Vagina (tissue), 2 donors: ENCODE measurements at regions not wholly inside any gene's neighbourhood (a gene's known extent, or its start where the extent isn't known, plus 50 kb on each side); places are given as distances from the start of the nearest gene placed in this dataset.

ENCODE experiments used
- POLR2AphosphoS5 ChIP-seq, 2 donors: sonication (generic); formaldehyde crosslinking; IDR thresholded peaks; one replicate each; pipeline ENCODE4 v1.9.0; 2017; ENCODE audit warnings: antibody characterized with exemption in 2 of 2, mild to moderate bottlenecking in 2 of 2, low read depth in 1 of 2; ENCODE audit not compliant: insufficient read depth in 1 of 2
- TF ChIP-seq, protein P1 (sequence below), 3 experiments: fragments of 450-650 bp in 2 of 3; fragments of 200-600 bp in 1 of 3; sonication (generic) in 1 of 3; IDR thresholded peaks; one replicate each; pipeline ENCODE4 v1.5.1; 2017 to 2019; ENCODE audit warnings: antibody characterized with exemption in 3 of 3, mild to moderate bottlenecking in 2 of 3, moderate library complexity in 2 of 3

DNA sequence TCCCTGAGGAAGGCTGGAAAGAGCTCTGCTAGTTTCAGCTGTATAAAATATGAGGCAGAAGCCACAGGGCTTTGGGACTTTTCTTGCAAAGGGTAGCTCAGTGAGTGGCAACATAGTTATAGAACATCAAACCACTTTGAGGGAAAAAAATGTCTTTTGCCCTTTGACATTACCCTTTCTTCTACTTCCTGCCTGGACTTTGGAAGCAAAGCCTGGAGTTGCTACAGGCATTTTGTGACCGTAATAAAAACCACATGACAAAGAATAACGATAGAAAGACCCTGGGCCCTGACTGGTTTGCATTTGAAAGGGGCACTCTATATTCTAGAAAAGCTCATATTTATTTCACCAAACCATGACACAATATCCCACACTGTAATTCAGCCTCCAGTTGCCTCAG lies 440.9 kb downstream of the DIRAS2 start:
- TF ChIP-seq, protein P1, sequence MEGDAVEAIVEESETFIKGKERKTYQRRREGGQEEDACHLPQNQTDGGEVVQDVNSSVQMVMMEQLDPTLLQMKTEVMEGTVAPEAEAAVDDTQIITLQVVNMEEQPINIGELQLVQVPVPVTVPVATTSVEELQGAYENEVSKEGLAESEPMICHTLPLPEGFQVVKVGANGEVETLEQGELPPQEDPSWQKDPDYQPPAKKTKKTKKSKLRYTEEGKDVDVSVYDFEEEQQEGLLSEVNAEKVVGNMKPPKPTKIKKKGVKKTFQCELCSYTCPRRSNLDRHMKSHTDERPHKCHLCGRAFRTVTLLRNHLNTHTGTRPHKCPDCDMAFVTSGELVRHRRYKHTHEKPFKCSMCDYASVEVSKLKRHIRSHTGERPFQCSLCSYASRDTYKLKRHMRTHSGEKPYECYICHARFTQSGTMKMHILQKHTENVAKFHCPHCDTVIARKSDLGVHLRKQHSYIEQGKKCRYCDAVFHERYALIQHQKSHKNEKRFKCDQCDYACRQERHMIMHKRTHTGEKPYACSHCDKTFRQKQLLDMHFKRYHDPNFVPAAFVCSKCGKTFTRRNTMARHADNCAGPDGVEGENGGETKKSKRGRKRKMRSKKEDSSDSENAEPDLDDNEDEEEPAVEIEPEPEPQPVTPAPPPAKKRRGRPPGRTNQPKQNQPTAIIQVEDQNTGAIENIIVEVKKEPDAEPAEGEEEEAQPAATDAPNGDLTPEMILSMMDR (IDR thresholded peaks at IDR 0.05): no peak
- no peak for TF ChIP-seq POLR2AphosphoS5 (IDR thresholded peaks at IDR 0.05; ENCODE audit: insufficient read depth in 1 of 2, low read depth in 1 of 2)
